ENCODE measurements at regions not wholly inside any gene's neighbourhood (a gene's known extent, or its start where the extent isn't known, plus 50 kb on each side); places are given as distances from the start of the nearest gene placed in this dataset.

DNA sequence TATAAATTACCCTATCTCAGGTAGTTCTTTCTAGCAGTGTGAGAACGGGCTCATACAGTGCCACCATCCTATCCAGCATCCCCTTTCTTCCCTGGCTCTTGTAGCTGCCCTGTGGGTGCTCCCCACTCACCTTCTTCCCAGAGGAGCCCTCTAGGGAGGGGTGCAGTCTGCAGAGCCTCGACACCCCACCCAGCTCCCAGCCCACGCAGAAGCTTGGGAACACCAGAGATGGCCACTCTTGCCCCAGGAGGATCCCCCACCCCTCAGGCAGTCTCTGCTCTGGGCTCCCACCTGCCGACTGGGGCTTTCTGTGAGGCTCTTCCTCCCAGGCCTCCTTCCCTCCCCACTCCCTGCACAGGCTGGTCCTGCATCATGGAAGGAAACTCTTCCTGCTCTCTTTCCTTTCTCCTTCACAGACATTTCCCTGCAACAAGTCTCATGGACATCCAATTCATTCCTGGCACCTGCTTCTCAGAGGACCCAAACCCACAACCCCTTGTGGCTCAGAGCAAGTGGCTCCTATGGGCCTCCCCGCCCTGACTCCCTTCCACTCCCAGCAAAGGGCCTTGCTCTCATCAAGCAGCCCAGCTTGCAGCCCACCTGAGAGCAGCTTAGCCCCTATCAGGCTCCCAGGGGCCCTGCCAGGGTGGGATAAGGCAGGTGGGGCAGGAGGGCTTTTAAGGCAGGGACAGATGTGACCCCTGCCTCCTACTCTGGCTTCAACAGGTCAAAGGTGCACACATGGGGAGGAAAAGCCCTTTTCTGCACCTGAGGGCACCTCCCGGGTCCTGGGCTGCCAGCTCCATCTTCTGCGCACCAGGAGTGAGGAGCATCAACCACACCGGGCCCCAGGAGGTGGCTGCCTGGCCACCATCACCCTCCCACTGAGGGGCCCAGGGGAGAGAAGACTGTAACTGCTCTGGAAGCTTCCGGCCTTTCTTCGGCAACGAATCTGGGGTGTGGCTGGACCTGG is 263.8 kb upstream of the TNRC6C start:
- no peak for DNase-seq

- DNase-seq, result no peak
Observed at GRCh38 chr17:77695386-77695785, 263.1 kb upstream of the TNRC6C start.

- DNase-seq, result no peak
Observed at GRCh38 chr17:77696151-77696720, 262.3 kb upstream of the TNRC6C start.

- DNase-seq, result no peak
Observed at GRCh38 chr17:77696721-77697460, 261.6 kb upstream of the TNRC6C start.

DNA sequence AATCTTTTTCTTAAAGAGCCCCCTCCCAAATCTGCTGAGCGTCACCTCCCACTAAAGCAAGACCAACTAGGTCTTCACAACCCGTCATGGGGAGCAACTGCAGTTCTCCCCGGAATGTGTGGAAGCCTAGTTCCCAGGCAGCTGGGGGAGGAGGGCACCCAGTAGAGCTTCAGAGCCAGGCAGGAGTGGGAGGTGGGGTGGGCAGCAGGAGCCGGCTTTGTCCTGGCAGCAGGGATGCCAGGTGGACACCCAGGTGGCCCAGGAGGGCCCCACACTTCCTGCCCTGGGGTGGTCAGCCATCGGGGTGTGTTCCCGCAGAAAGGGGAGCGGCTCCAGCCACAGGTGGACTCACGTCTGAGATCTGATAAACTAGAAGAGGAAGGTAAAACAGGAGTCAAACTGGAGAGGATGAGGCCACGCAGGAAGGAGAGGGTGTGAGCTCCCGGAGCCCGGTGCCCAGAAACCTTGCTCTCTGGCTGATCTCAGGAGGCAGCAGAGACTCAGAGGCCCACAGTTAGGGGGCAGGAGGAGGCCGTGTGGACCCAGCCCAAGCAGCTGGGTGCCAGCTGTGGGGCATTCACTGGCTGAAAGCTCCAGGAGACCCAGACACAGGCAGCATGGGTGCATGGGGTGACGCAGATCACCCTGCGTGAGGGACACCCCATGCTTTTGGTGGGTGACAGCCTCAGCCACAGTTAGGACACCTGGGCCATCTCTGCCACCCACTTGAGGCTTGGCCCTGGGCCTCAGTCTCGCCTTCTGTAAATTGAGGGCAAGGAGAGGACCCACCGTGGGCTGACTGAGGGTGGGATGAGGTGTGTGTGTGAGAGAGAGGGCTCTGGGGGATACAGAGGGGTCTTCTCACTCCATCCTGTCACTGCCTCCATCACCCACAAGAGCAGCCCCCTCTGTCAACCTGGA is 260.8 kb upstream of the TNRC6C start:
- no peak for DNase-seq

- DNase-seq, result no peak
Observed at GRCh38 chr17:77698903-77699623, 259.4 kb upstream of the TNRC6C start.

GRCh38 chr17:77700165-77700881 is 258.2 kb upstream of the TNRC6C start:
- DNase-seq, result no peak

DNA sequence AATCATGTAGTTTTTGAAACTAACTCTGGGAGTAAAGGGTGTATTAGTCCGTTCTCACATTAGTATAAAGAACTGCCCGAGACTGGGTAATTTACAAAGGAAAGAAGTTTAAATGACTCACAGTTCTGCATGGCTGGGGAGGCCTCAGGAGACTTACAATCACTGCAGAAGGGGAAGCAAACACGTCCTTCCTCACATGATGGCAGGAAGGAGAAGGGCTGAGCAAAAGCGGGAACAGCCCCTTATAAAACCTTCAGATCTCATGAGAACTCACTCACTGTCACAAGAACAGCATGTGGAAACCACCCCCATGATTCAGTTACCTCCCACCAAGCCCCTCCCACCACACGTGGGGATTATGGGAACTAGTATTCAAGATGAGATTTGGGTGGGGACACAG is 256.5 kb upstream of the TNRC6C start:
- no peak for DNase-seq

DNA sequence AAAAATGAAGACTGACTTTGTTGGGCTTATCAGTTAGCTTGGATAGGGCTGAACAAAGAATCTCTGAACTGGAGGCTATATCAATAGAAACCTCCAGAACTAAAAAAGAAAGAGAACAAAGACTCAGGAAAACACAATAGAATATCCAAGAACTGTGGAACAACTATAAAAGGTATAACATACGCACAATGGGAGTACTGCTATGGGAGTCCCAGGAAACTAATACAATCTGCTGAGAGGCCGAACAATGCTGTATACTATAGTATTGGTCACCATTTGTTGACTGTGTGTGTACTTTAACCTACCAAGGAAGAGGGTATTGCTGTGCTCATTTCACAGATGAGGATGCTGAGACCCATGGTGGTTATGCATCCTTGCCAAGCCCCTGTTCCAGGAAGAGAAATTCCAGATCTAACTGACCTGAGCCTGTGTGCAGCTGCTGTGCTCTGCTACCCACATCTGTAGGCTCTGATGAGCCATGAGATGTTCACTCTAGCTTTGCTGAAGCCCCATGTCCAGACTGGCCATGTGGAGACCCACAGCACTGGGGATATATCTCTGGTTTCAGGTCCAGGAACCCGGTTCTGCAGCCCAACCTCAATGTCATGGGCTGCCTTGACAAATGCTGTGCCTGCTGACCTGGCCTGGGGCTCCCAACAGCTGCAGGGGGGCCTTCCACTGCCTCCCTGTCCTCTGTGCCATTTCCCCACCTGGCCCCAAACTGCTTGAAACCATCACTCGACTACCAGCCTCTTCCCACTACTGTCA is 254.3 kb upstream of the TNRC6C start:
- no peak for DNase-seq

- DNase-seq, result no peak
Observed at GRCh38 chr17:77706938-77707337, 251.6 kb upstream of the TNRC6C start.

GRCh38 chr17:77707546-77707945 is 251.0 kb upstream of the TNRC6C start:
- DNase-seq, result no peak

GRCh38 chr17:77708049-77708448 is 250.5 kb upstream of the TNRC6C start:
- DNase-seq, result no peak

DNA sequence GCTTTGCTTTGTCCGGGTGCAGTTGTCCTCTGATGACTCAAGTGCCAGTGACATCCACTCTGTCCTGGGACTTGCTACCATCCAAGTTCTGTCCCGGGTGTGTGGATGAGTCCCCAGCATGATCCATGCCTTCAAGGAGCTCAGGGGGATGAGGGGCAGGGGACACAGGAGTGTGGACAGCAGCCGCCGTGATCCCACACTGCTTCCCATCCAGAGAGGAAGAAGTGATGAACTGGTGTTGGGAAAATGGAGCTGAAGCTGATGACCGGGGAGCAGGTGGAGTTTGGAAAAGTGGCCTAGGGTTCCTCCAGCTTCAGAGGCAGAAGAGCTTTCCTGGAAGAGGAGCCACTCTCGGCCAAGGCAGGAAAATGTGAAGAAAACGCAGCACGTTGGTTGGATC is 249.6 kb upstream of the TNRC6C start:
- no peak for DNase-seq

DNA sequence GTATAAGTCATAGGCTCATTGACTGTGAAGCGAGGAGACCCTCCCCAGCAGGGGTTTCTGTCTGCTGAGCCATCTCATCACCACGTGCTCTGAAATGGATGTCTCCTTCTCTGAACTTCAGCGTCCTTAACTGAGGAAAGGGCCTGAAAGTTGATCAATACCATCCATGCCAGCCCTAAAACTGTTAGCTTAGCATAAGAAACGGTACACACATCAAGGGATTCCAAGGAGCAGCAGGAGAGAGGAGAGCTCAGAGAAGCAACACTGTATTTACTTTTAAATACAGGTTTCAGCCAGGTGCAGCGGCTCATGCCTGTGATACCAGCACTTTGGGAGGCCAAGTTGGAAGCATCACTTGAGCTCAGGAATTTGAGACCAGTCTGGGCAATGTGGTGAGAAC is 248.9 kb upstream of the TNRC6C start:
- DNase-seq, result no peak

DNA sequence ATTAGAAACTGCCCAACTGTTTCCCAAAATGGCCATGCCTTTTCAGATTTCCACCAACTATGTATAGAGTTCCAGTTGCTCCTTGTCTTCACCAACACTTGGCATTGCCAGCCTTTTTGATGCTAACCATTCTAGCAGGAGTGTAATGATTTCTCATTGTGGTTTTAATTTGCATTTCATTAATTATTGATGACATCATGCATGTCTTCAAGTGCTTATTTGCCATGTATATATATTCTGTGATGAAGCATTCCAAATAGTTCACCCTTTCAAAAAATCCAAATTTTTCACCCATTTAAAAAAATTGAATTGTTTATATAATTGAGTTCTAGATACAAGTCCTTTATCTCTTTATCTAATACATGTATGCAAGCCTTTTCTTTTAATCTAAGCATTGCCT is 245.9 kb upstream of the TNRC6C start:
- no peak for DNase-seq

DNA sequence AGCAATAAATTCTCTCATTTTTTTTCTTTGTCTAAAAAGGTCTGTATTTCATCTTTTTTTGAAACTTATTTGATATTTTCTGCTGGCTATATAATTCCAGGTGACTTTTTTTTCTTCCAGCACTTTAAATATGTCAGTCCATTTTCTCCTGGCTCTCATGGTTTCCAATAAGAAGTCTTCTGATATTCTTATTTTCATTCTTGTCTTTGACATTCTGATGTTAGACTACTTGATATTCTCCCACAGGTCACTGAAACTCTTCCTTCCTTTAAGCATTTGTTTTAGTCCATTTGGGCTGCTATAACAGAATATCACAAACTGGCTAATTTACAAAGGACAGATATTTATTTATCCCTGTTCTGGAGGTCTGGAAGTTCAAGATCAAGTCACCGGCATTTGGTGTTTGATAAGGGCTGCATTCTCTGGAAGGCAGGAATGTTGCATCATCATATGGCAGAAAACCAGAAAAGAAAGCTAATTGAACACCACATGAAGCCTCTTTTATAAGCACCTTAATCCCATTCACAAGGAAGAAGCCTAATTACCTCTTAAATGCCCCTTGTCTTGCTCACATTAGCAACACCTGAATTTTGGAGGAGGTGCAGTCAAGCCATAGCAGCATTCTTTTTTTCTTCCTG is 242.1 kb upstream of the TNRC6C start:
- DNase-seq, result no peak

- DNase-seq, result no peak
Observed at GRCh38 chr17:77717941-77718668, 240.4 kb upstream of the TNRC6C start.

DNA sequence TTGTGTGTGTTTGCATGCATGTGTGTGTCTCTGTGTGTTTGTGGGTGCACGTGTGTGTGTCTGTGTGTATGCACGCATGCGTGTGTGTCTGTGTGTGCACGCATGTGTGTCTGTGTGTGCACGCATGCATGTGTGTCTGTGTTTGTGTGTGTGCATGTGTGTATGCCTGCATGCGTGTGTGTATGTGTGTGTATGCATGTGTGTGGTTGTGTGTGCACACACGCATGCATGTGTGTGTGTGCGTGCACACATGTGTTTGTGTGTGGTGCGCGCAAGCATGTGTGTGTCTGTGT is 239.9 kb upstream of the TNRC6C start:
- no peak for DNase-seq

DNA sequence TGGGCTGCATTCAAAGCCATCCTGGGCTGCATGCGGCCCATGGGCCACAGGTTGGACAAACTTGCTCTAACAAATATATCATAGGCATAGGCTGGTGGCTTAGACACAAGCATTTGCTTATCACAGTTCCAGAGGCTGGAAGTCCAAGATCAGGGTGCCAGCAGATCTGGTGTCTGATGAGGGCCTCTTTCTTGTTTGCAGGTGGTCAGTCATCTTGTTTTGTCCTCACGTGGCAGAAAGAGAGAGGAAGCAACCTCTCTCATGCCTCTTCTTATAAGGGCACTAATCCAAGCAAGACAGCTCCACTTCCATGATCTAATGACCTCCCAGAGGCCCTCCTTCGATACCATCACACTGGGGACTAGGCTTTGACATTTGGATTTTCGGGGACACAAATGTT is 238.7 kb upstream of the TNRC6C start:
- no peak for DNase-seq

Measured in stimulated activated CD4-positive, alpha-beta T cell treated with anti-CD3 and anti-CD28 coated beads, Interleukin-4, amount 100 ng/mL, for 1 hour (primary cell).